Loucy (cell line): ENCODE measurements at regions not wholly inside any gene's neighbourhood (a gene's known extent, or its start where the extent isn't known, plus 50 kb on each side); places are given as distances from the start of the nearest gene placed in this dataset.

Source experiments
- H2AFZ ChIP-seq: fragments of 200-600 bp; sonication (generic); 2 replicates; pipeline ENCODE4 v1.6.0; 2016; ENCODE audit warnings: antibody characterized with exemption, mild to moderate bottlenecking, low read length, moderate library complexity
- H3F3A ChIP-seq: fragments of 200-600 bp; 2 replicates; pipeline ENCODE4 v1.6.0; 2016; ENCODE audit warnings: antibody characterized with exemption, low read depth, mild to moderate bottlenecking
- H3K27me3 ChIP-seq: fragments of 200-600 bp; sonication (generic); 2 replicates; pipeline ENCODE4 v1.6.1; 2014; ENCODE audit warnings: low read length, mild to moderate bottlenecking; ENCODE audit not compliant: insufficient read depth, poor library complexity, severe bottlenecking
- H3K36me3 ChIP-seq: fragments of 200-600 bp; sonication (generic); 2 replicates; pipeline ENCODE4 v1.6.1; 2016; ENCODE audit warnings: low read length; ENCODE audit not compliant: insufficient read depth
- H3K4me1 ChIP-seq: fragments of 200-600 bp; sonication (generic); 2 replicates; pipeline ENCODE4 v1.5.1; 2014; ENCODE audit warnings: low read length, mild to moderate bottlenecking; ENCODE audit not compliant: insufficient read depth, poor library complexity, severe bottlenecking
- H3K4me2 ChIP-seq: fragments of 200-600 bp; sonication (generic); 2 replicates; pipeline ENCODE4 v1.6.0; 2014; ENCODE audit warnings: antibody characterized with exemption, low read length, low read depth, mild to moderate bottlenecking; ENCODE audit not compliant: poor library complexity, severe bottlenecking
- H3K4me3 ChIP-seq: fragments of 200-600 bp; sonication (generic); 2 replicates; pipeline ENCODE4 v1.5.1; 2014; ENCODE audit warnings: low read length, mild to moderate bottlenecking, mixed read lengths; ENCODE audit not compliant: poor library complexity, severe bottlenecking
- H3K79me2 ChIP-seq: fragments of 200-600 bp; sonication (generic); 2 replicates; pipeline ENCODE4 v1.6.1; 2014; ENCODE audit warnings: low read length; ENCODE audit not compliant: insufficient read depth
- H3K9ac ChIP-seq: fragments of 200-600 bp; sonication (generic); 2 replicates; pipeline ENCODE4 v1.6.0; 2014; ENCODE audit warnings: mild to moderate bottlenecking, low read depth, low read length, moderate library complexity; ENCODE audit not compliant: poor library complexity, severe bottlenecking
- H3K9me2 ChIP-seq: fragments of 200-600 bp; sonication (generic); replicated peaks from 2 replicates; pipeline ENCODE4 v1.6.1; 2016; ENCODE audit warnings: low read depth, low read length, mixed read lengths
- H3K9me3 ChIP-seq: fragments of 200-600 bp; sonication (generic); 2 replicates; pipeline ENCODE4 v1.6.1; 2014; ENCODE audit warnings: mild to moderate bottlenecking, antibody characterized with exemption, low read length, low read depth; ENCODE audit not compliant: insufficient read depth
- H4K20me1 ChIP-seq: fragments of 200-600 bp; sonication (generic); 2 replicates; pipeline ENCODE4 v1.6.0; 2014; ENCODE audit warnings: antibody characterized with exemption, low read length, mild to moderate bottlenecking; ENCODE audit not compliant: insufficient read depth, poor library complexity, severe bottlenecking
- EZH2phosphoT487 ChIP-seq: fragments of 200-600 bp; IDR thresholded peaks from 2 replicates; pipeline ENCODE4 v1.6.1; 2018; ENCODE audit warnings: antibody characterized with exemption, mild to moderate bottlenecking, moderate library complexity, borderline replicate concordance
- TF ChIP-seq, protein P1 (sequence below): fragments of 200-600 bp; sonication (generic); conservative IDR thresholded peaks from 2 replicates; pipeline ENCODE4 v1.5.1; 2014; ENCODE audit warnings: mild to moderate bottlenecking, antibody characterized with exemption, low read length

GRCh38 chr6:4612636-4613171, 163.5 kb upstream of the CDYL start:
- Histone ChIP-seq H4K20me1 (no peaks in the 10 kb centered on the region), H3K79me2 (no peaks in the 10 kb centered on the region), H3K27me3 (no peaks in the 10 kb centered on the region), H3K4me3 (no peak overlapping the region), H3F3A (no peaks in the 10 kb centered on the region), H3K4me1 (no peaks in the 10 kb centered on the region), H3K9me2 (no peaks in the 10 kb centered on the region), H3K9me3 (no peaks in the 10 kb centered on the region), H3K4me2 (no peak overlapping the region), H2AFZ (no peak overlapping the region), H3K9ac (no peak overlapping the region), H3K36me3 (no peaks in the 10 kb centered on the region)
- TF ChIP-seq, protein P1, sequence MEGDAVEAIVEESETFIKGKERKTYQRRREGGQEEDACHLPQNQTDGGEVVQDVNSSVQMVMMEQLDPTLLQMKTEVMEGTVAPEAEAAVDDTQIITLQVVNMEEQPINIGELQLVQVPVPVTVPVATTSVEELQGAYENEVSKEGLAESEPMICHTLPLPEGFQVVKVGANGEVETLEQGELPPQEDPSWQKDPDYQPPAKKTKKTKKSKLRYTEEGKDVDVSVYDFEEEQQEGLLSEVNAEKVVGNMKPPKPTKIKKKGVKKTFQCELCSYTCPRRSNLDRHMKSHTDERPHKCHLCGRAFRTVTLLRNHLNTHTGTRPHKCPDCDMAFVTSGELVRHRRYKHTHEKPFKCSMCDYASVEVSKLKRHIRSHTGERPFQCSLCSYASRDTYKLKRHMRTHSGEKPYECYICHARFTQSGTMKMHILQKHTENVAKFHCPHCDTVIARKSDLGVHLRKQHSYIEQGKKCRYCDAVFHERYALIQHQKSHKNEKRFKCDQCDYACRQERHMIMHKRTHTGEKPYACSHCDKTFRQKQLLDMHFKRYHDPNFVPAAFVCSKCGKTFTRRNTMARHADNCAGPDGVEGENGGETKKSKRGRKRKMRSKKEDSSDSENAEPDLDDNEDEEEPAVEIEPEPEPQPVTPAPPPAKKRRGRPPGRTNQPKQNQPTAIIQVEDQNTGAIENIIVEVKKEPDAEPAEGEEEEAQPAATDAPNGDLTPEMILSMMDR = no peak
- no peak for TF ChIP-seq EZH2phosphoT487

DNA sequence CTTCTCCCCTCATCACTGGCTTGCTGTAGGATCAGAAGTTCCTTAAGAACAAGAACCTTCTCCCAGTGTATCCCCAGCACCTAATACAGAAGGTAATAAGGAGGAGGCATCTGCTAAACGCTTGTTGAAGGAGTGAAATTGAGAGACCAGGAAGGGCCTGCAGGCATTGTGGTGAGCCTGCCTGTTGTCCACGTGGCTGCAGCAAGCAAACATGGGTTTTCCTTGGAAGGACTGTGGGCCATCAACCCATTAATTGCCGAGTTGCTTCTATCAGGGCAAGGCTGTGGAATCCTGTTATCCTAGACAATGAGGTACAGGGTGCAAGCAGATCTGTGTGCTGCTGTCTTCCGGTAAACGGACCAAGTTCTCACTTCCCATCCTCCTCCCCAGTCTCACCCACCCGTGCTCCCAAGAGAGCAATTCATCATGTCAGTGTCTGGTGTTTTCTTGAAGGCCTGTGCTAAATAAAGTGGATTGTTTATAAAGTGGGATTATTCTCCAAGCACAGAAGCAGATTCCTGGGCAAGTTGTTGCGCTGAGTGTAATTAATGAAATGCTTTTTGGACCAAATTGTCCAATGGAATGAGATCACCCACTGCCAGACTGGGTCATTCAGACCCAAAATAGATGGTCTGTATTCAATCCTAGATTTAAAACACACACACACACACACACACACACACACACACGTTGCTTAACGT, 164.6 kb upstream of the CDYL start:
- Histone ChIP-seq H3K36me3 (no peaks in the 10 kb centered on the region), H4K20me1 (no peaks in the 10 kb centered on the region), H3K79me2 (no peaks in the 10 kb centered on the region), H3F3A (no peaks in the 10 kb centered on the region), H3K9ac (no peak overlapping the region), H3K4me1 (no peaks in the 10 kb centered on the region), H3K4me3 (no peak overlapping the region), H3K27me3 (no peaks in the 10 kb centered on the region), H3K9me3 (no peaks in the 10 kb centered on the region), H3K9me2 (no peaks in the 10 kb centered on the region), H3K4me2 (no peak overlapping the region), H2AFZ (no peak overlapping the region)
- no peak for TF ChIP-seq EZH2phosphoT487
- TF ChIP-seq, protein P1 = no peak

DNA sequence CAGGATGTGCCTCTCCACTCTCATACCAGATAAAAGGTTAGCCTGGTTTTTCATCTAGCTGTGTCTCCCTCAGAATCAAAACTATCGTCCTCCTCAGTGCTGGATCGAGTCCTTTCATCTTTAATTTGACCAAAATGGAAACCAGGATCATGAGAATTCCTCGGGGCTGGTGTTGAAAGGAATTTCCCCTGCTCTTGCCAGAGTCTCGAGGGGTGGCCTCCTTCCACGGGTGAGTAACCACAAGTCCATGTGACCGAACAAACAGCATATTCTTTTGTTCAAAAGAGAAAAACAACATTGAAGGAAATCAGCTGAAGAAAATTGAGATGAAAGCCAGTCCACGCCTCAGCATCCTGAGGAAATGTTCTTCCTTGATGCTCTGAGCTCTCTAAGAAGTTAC, 165.9 kb upstream of the CDYL start:
- Histone ChIP-seq H2AFZ (no peak overlapping the region), H3K9ac (no peak overlapping the region), H3K9me3 (no peaks in the 10 kb centered on the region)

More for the DNA sequence above, 165.9 kb upstream of the CDYL start:
- Histone ChIP-seq H3K36me3 (no peaks in the 10 kb centered on the region), H3K4me1 (no peaks in the 10 kb centered on the region), H3K27me3 (no peaks in the 10 kb centered on the region), H3K4me2 (no peak overlapping the region), H3K79me2 (no peaks in the 10 kb centered on the region), H3F3A (no peaks in the 10 kb centered on the region), H3K4me3 (no peak overlapping the region), H3K9me2 (no peaks in the 10 kb centered on the region), H4K20me1 (no peaks in the 10 kb centered on the region)
- no peak for TF ChIP-seq EZH2phosphoT487
- TF ChIP-seq, protein P1 = no peak
